CD8-positive, alpha-beta memory T cell (primary cell): ENCODE measurements at regions not wholly inside any gene's neighbourhood (a gene's known extent, or its start where the extent isn't known, plus 50 kb on each side); places are given as distances from the start of the nearest gene placed in this dataset.

Source experiments
- CTCF ChIA-PET: fragments of 350-600 bp; sonication (Branson Sonifier 250); formaldehyde crosslinking; loops from one replicate; lab custom pipeline; 2021; ENCODE audit warnings: antibody characterized with exemption; lab: Charles Lee
- POLR2A ChIA-PET: fragments of 350-600 bp; sonication (Branson Sonifier 250); formaldehyde crosslinking; loops from one replicate; lab custom pipeline; 2021; ENCODE audit warnings: antibody characterized with exemption; lab: Charles Lee
- DNase-seq, 5 donors: peaks; one replicate each; pipeline versions ENCODE4 v3.0.0 to v3.0.0-alpha.2; 2020 to 2022; ENCODE audit warnings: mixed read lengths in 1 of 5
- H3K27ac ChIP-seq: one replicate; pipeline ENCODE4 v1.7.0; 2013; ENCODE audit warnings: low read depth, mild to moderate bottlenecking, low read length, moderate library complexity
- H3K27me3 ChIP-seq: 2 replicates; pipeline ENCODE4 v1.7.0; 2013; ENCODE audit warnings: low read length, mild to moderate bottlenecking; ENCODE audit not compliant: insufficient read depth, poor library complexity, severe bottlenecking
- H3K36me3 ChIP-seq: 2 replicates; pipeline ENCODE4 v1.7.0; 2013; ENCODE audit warnings: mild to moderate bottlenecking, low read length, moderate library complexity; ENCODE audit not compliant: insufficient read depth
- H3K4me1 ChIP-seq: 2 replicates; pipeline ENCODE4 v1.7.0; 2013; ENCODE audit warnings: mild to moderate bottlenecking, low read length, moderate library complexity; ENCODE audit not compliant: insufficient read depth
- H3K4me3 ChIP-seq: 2 replicates; pipeline ENCODE4 v1.7.0; 2013; ENCODE audit warnings: mild to moderate bottlenecking, low read length
- H3K9me3 ChIP-seq: 2 replicates; pipeline ENCODE4 v1.7.0; 2013; ENCODE audit warnings: mild to moderate bottlenecking, low read length
- H3K27ac Mint-ChIP-seq, 8 donors: one replicate each; pipeline ENCODE4 v1.8.0; 2020 to 2021; ENCODE audit warnings: mixed read lengths in 8 of 8, mild to moderate bottlenecking in 6 of 8, inconsistent platforms in 3 of 8, moderate library complexity in 3 of 8
- H3K27me3 Mint-ChIP-seq, 2 donors: one replicate each; pipeline ENCODE4 v1.8.0; 2020 to 2021; ENCODE audit warnings: mixed read lengths in 2 of 2, mild to moderate bottlenecking in 1 of 2, moderate library complexity in 1 of 2
- H3K36me3 Mint-ChIP-seq, 3 donors: one replicate each; pipeline ENCODE4 v1.8.0; 2020 to 2021; ENCODE audit warnings: mixed read lengths in 3 of 3, inconsistent platforms in 1 of 3, mild to moderate bottlenecking in 1 of 3
- H3K4me1 Mint-ChIP-seq, 3 donors: one replicate each; pipeline ENCODE4 v1.8.0; 2020 to 2021; ENCODE audit warnings: mixed read lengths in 3 of 3, inconsistent platforms in 1 of 3, mild to moderate bottlenecking in 1 of 3
- H3K4me3 Mint-ChIP-seq, 7 donors: one replicate each; pipeline ENCODE4 v1.8.0; 2020 to 2021; ENCODE audit warnings: mixed read lengths in 7 of 7, mild to moderate bottlenecking in 6 of 7, moderate library complexity in 4 of 7, inconsistent platforms in 2 of 7
- H3K9me3 Mint-ChIP-seq, 5 donors: one replicate each; pipeline ENCODE4 v1.8.0; 2020 to 2022; ENCODE audit warnings: mixed read lengths in 5 of 5, mild to moderate bottlenecking in 3 of 5, moderate library complexity in 2 of 5, inconsistent platforms in 1 of 5

DNA sequence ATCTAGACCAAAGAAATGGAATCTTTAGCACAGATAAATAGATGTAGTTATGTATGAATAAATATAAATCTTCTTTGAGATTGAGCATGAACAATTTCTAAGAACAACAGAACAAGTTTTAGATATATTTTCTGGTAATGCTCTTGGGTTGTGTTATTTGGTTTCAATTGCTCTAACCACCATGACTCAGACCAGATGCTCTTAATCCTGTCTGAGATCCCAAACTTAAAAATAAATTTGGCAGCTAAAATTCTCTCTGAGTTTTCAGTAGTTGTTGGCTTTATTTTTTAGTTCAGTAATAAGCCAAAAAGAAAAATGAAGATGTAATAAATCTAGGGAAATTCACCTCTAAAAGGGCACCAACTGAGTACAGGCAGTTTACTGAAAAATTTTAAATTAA is 1693.4 kb downstream of the NCAM2 start:
- H3K4me1 ChIP-seq = no peaks in the 10 kb centered on the region
- no peaks in the 10 kb centered on the region for H3K36me3 Mint-ChIP-seq

DNA sequence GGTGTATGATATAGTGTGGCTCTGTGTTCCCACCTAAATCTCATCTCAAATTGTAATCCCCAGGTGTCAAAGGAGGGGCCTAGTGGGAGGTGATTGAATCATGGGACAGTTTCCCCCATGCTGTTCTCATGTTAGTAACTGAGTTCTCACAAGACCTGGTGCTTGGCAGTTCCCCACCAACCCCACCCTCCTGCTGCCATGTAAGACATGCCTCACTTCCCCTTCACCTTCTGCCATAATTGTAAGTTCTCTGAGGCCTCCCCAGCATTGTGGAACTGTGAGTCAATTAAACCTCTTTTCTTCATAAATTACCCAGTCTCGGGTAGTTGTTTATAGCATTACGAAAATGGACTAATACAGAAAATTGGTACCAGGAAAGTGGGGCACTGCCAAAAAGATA is 1705.3 kb downstream of the NCAM2 start:
- no peaks in the 10 kb centered on the region for H3K27me3 Mint-ChIP-seq
- H3K4me3 Mint-ChIP-seq = no peak overlapping the region
- no peak overlapping the region for H3K27ac ChIP-seq
- H3K9me3 Mint-ChIP-seq = peaks cover 2 to 8% (median 5%) of the 10 kb centered on the region in 5 donors
- no peak overlapping the region for H3K4me3 ChIP-seq
- no peak overlapping the region for H3K27ac Mint-ChIP-seq
- no peaks in the 10 kb centered on the region for H3K4me1 ChIP-seq
- H3K36me3 ChIP-seq = no peaks in the 10 kb centered on the region
- DNase-seq = no peak
- H3K27me3 ChIP-seq = no peaks in the 10 kb centered on the region
- POLR2A ChIA-PET = no interaction called here
- H3K36me3 Mint-ChIP-seq = no peaks in the 10 kb centered on the region
- no peaks in the 10 kb centered on the region for H3K4me1 Mint-ChIP-seq
- CTCF ChIA-PET = no interaction called here
- no peaks in the 10 kb centered on the region for H3K9me3 ChIP-seq

More for the DNA sequence above, 1693.4 kb downstream of the NCAM2 start:
- POLR2A ChIA-PET = no interaction called here
- no peaks in the 10 kb centered on the region for H3K27me3 ChIP-seq
- H3K4me3 ChIP-seq = no peak overlapping the region
- H3K36me3 ChIP-seq = no peaks in the 10 kb centered on the region
- Mint-ChIP-seq H3K4me1 (no peaks in the 10 kb centered on the region), H3K4me3 (no peak overlapping the region), H3K27ac (no peak overlapping the region), H3K9me3 (peaks cover 11 to 51% (median 33%) of the 10 kb centered on the region in 5 donors), H3K27me3 (no peaks in the 10 kb centered on the region)
- CTCF ChIA-PET = no interaction called here
- no peak for DNase-seq
- no peak overlapping the region for H3K27ac ChIP-seq
- H3K9me3 ChIP-seq = no peaks in the 10 kb centered on the region

DNA sequence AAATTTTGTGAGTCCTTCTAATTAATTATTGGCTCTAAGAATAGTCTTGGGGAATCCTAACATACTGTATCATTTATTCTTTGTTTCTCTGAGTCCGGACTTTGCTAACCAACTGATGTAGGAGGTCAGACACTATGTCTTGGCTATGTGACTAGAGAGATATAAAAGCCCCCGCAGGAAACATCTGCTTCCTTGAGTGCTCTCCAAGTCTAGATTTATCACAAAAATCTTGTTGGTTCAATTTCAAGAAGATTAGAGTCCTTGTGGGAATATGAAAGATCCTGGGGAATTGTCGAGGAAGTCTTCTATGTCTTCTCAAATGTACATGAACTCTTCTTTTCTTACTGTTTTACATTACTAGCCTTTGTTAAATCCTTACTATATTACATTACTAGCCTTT is 1712.5 kb downstream of the NCAM2 start:
- H3K9me3 Mint-ChIP-seq = peaks cover 0 to 16% (median 7%) of the 10 kb centered on the region in 5 donors
- H3K4me3 Mint-ChIP-seq = no peak overlapping the region
- no peaks in the 10 kb centered on the region for H3K36me3 ChIP-seq
- CTCF ChIA-PET = no interaction called here
- H3K27me3 ChIP-seq = no peaks in the 10 kb centered on the region
- no peaks in the 10 kb centered on the region for H3K9me3 ChIP-seq
- H3K4me1 Mint-ChIP-seq = no peaks in the 10 kb centered on the region
- H3K36me3 Mint-ChIP-seq = no peaks in the 10 kb centered on the region
- H3K4me3 ChIP-seq = no peak overlapping the region
- no peaks in the 10 kb centered on the region for H3K27me3 Mint-ChIP-seq
- H3K27ac ChIP-seq = no peak overlapping the region
- POLR2A ChIA-PET = no interaction called here
- no peak overlapping the region for H3K27ac Mint-ChIP-seq
- no peak for DNase-seq
- H3K4me1 ChIP-seq = no peaks in the 10 kb centered on the region

DNA sequence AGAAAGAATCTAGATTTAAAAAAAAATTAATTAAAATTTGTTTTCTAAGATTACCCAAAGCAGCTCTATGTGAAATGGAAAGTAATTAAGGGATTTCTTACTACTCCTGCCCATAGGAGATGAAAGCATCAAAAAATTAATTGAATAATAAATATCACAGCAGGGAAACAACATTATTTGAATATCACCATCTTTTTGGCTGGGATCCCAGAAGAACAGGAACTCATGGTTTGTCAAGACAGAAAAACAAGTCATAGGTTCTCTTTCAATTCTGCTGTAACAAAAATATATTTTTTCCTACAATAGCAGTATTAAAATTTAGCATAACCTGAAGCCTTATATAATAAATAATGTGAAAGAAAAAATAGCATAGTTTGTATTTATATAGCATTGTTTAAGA is 1713.4 kb downstream of the NCAM2 start:
- ChIA-PET POLR2A (no interaction called here), CTCF (no interaction called here)
- Histone ChIP-seq H3K27me3 (no peaks in the 10 kb centered on the region), H3K9me3 (no peaks in the 10 kb centered on the region), H3K27ac (no peak overlapping the region), H3K36me3 (no peaks in the 10 kb centered on the region), H3K4me1 (no peaks in the 10 kb centered on the region), H3K4me3 (no peak overlapping the region)
- no peak overlapping the region for H3K4me3 Mint-ChIP-seq
- H3K27ac Mint-ChIP-seq = no peak overlapping the region
- H3K4me1 Mint-ChIP-seq = no peaks in the 10 kb centered on the region
- no peaks in the 10 kb centered on the region for H3K27me3 Mint-ChIP-seq
- H3K36me3 Mint-ChIP-seq = no peaks in the 10 kb centered on the region
- peaks cover 0 to 16% (median 10%) of the 10 kb centered on the region in 5 donors for H3K9me3 Mint-ChIP-seq
- no peak for DNase-seq

DNA sequence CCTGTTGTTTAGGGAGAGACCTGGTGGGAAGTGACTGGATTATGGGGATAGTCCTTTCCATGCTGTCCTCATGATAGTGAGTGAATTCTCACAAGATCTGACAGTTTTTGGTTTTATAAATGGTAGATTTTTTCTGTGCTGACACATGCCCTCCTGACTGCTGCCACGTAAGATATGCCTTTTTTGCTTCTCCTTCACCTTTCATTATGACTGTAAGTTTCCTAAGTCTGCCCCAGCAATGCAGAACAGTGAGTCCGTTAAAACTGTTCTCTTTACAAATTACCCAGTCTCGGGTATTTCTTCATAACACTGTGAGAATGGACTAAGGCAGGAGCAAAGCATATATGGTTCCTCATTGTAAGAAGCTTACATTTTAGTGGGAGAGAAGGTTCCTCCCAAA is 1727.2 kb downstream of the NCAM2 start:
- Histone ChIP-seq H3K36me3 (no peaks in the 10 kb centered on the region), H3K27me3 (no peaks in the 10 kb centered on the region), H3K4me3 (no peak overlapping the region), H3K4me1 (no peaks in the 10 kb centered on the region), H3K27ac (no peak overlapping the region), H3K9me3 (no peaks in the 10 kb centered on the region)
- DNase-seq = no peak
- Mint-ChIP-seq H3K4me3 (no peak overlapping the region), H3K27me3 (no peaks in the 10 kb centered on the region), H3K36me3 (no peaks in the 10 kb centered on the region), H3K9me3 (peaks cover 4 to 17% (median 13%) of the 10 kb centered on the region in 5 donors), H3K27ac (no peak overlapping the region), H3K4me1 (no peaks in the 10 kb centered on the region)
- ChIA-PET POLR2A (no interaction called here), CTCF (no interaction called here)

DNA sequence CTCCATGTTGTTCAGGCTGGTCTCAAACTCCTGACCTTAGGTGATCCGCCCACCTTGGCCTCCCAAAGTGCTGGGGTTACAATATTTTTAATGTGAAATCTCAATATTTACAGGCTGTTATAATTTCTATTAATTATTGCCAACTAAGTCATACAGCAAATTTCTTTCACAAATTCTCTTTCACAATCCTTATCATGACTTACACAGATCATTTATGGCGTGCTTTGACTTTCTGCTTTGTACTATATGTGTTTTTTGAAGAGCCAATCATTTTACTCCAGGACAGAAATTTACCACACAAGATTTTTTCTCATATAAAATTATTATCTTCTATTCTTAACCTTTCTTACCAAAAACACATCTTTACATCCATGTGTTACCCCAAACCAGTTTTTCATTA is 1729.9 kb downstream of the NCAM2 start:
- Histone ChIP-seq H3K4me1 (no peaks in the 10 kb centered on the region), H3K9me3 (no peaks in the 10 kb centered on the region), H3K36me3 (no peaks in the 10 kb centered on the region), H3K27me3 (no peaks in the 10 kb centered on the region), H3K4me3 (no peak overlapping the region), H3K27ac (no peak overlapping the region)
- H3K27ac Mint-ChIP-seq = no peak overlapping the region
- POLR2A ChIA-PET = no interaction called here
- peaks cover 5 to 22% (median 13%) of the 10 kb centered on the region in 5 donors for H3K9me3 Mint-ChIP-seq
- no peak for DNase-seq
- H3K4me3 Mint-ChIP-seq = no peak overlapping the region
- H3K4me1 Mint-ChIP-seq = no peaks in the 10 kb centered on the region
- H3K36me3 Mint-ChIP-seq = no peaks in the 10 kb centered on the region
- H3K27me3 Mint-ChIP-seq = no peaks in the 10 kb centered on the region
- CTCF ChIA-PET = no interaction called here

DNA sequence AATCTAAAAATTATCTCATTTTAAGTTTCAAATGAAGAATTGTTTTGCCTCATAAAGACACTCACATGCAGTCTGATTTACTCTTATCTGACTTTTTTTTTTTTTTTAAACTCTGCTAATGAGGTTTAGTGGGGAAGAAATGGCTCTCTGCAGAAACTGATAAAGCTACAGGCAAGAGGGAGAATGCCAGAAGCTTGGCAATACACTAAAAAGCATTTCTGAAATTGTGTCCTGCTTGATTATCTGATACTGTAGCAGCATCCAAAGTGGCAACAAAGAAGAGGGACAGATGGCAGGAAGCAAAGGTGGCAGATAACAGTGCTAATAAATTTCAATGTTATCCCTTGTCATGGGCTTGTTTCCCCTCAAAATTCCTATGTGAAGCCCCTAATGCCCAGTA is 1744.9 kb downstream of the NCAM2 start:
- H3K4me3 ChIP-seq = no peak overlapping the region
- Mint-ChIP-seq H3K27ac (no peak overlapping the region), H3K9me3 (peaks cover 0 to 24% (median 6%) of the 10 kb centered on the region in 5 donors), H3K4me1 (no peaks in the 10 kb centered on the region), H3K36me3 (no peaks in the 10 kb centered on the region), H3K27me3 (no peaks in the 10 kb centered on the region), H3K4me3 (no peak overlapping the region)
- H3K4me1 ChIP-seq = no peaks in the 10 kb centered on the region
- no peaks in the 10 kb centered on the region for H3K36me3 ChIP-seq
- H3K9me3 ChIP-seq = no peaks in the 10 kb centered on the region
- H3K27me3 ChIP-seq = no peaks in the 10 kb centered on the region
- ChIA-PET POLR2A (no interaction called here), CTCF (no interaction called here)
- DNase-seq = no peak
- no peak overlapping the region for H3K27ac ChIP-seq

DNA sequence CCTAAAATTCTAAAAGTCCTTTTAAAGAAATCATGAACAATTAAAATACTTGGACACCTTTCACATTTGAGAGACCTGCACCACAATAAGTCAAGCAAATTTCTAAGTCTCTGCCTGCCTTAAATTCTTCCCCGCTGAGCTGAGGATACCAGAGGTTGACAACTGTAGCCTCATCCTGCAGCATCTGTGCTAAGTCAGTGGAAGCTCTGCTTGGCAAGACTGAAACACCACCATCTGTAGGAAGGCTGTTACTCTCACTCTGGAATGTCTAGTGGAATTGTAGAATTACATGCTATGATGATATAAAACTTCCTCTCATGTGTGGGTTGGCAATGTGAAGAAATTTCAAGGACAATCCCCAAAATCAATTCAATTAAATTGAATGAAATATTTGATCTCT is 1756.5 kb downstream of the NCAM2 start:
- Mint-ChIP-seq H3K4me3 (no peak overlapping the region), H3K27me3 (no peaks in the 10 kb centered on the region), H3K9me3 (peaks cover 0 to 3% (median 0%) of the 10 kb centered on the region in 5 donors), H3K4me1 (no peaks in the 10 kb centered on the region), H3K27ac (no peak overlapping the region), H3K36me3 (no peaks in the 10 kb centered on the region)
- no peak for DNase-seq
- no peaks in the 10 kb centered on the region for H3K36me3 ChIP-seq
- no peaks in the 10 kb centered on the region for H3K4me1 ChIP-seq
- POLR2A ChIA-PET = no interaction called here
- no peaks in the 10 kb centered on the region for H3K27me3 ChIP-seq
- no peaks in the 10 kb centered on the region for H3K9me3 ChIP-seq
- CTCF ChIA-PET = no interaction called here
- no peak overlapping the region for H3K27ac ChIP-seq
- H3K4me3 ChIP-seq = no peak overlapping the region

DNA sequence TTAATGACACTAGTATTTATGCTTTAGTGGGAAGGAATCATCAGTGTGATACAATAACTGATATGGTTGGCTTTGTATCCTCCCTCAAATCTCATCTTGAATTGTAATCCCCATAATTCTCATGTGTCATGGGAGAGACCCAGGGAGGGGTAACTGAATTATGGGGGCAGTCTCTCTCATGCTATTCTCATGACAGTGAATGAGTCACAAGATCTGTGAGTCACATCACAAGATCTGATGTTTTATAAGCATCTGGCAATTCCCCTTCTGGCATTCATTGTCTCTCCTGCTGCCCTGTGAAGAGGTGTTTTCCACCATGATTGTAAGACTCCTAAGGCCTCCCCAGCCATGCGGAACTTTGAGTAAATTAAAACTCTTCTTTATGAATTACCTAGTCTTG is 1760.3 kb downstream of the NCAM2 start:
- no peak overlapping the region for H3K4me3 Mint-ChIP-seq

More for the DNA sequence above, 1760.3 kb downstream of the NCAM2 start:
- CTCF ChIA-PET = no interaction called here
- no peaks in the 10 kb centered on the region for H3K4me1 Mint-ChIP-seq
- no peak for DNase-seq
- H3K27ac Mint-ChIP-seq = no peak overlapping the region
- Histone ChIP-seq H3K27me3 (no peaks in the 10 kb centered on the region), H3K36me3 (no peaks in the 10 kb centered on the region), H3K4me3 (no peak overlapping the region), H3K9me3 (no peaks in the 10 kb centered on the region), H3K4me1 (no peaks in the 10 kb centered on the region), H3K27ac (no peak overlapping the region)
- H3K9me3 Mint-ChIP-seq = peaks cover 0 to 16% (median 5%) of the 10 kb centered on the region in 5 donors
- POLR2A ChIA-PET = no interaction called here
- H3K27me3 Mint-ChIP-seq = no peaks in the 10 kb centered on the region
- H3K36me3 Mint-ChIP-seq = no peaks in the 10 kb centered on the region
